MM.1S (cell line): ENCODE measurements at regions not wholly inside any gene's neighbourhood (a gene's known extent, or its start where the extent isn't known, plus 50 kb on each side); places are given as distances from the start of the nearest gene placed in this dataset.
"Not testable (repeated sequence)": the region's sequence is repeated elsewhere in the genome, so short reads cannot be mapped to it uniquely, and the experiment has no call there.

ENCODE experiments used
- DNase-seq: peaks from one replicate; pipeline ENCODE4 v3.0.0-alpha.2; 2015
- H2AFZ ChIP-seq: fragments of 300-600 bp; sonication (generic); 2 replicates; pipeline ENCODE4 v1.6.0; 2016; ENCODE audit warnings: antibody characterized with exemption, low read length
- H3F3A ChIP-seq: fragments of 300-600 bp; sonication (generic); 2 replicates; pipeline ENCODE4 v1.6.1; 2016; ENCODE audit warnings: mild to moderate bottlenecking, antibody characterized with exemption, low read length, moderate library complexity, mixed read lengths; ENCODE audit not compliant: insufficient read depth
- H3K27ac ChIP-seq: fragments of 300-600 bp; sonication (generic); 2 replicates; pipeline ENCODE4 v1.5.1; 2016; ENCODE audit warnings: mild to moderate bottlenecking, low read length
- H3K27me3 ChIP-seq: fragments of 300-600 bp; sonication (generic); replicated peaks from 2 replicates; pipeline ENCODE4 v1.6.0; 2016; ENCODE audit warnings: low read length; ENCODE audit not compliant: insufficient read depth
- H3K36me3 ChIP-seq: fragments of 300-600 bp; sonication (generic); replicated peaks from 2 replicates; pipeline ENCODE4 v1.6.1; 2016; ENCODE audit warnings: mild to moderate bottlenecking, low read length, mixed read lengths; ENCODE audit not compliant: insufficient read depth
- H3K4me1 ChIP-seq: fragments of 300-600 bp; sonication (generic); 2 replicates; pipeline ENCODE4 v1.6.1; 2016; ENCODE audit warnings: low read length, mixed read lengths
- H3K4me2 ChIP-seq: fragments of 300-600 bp; sonication (generic); 2 replicates; pipeline ENCODE4 v1.6.0; 2016; ENCODE audit warnings: low read depth, low read length
- H3K4me3 ChIP-seq: fragments of 300-600 bp; sonication (generic); 2 replicates; pipeline ENCODE4 v1.5.1; 2016; ENCODE audit warnings: low read length, mixed read lengths
- H3K79me2 ChIP-seq: fragments of 300-600 bp; sonication (generic); 2 replicates; pipeline ENCODE4 v1.6.1; 2016; ENCODE audit warnings: mixed run types, low read length, mixed read lengths
- H3K9ac ChIP-seq: fragments of 300-600 bp; sonication (generic); 2 replicates; pipeline ENCODE4 v1.6.1; 2016; ENCODE audit warnings: low read length, mixed read lengths
- H3K9me2 ChIP-seq: fragments of 300-600 bp; sonication (generic); replicated peaks from 2 replicates; pipeline ENCODE4 v1.6.1; 2016; ENCODE audit warnings: mild to moderate bottlenecking, low read length, mixed read lengths; ENCODE audit not compliant: insufficient read depth
- H3K9me3 ChIP-seq: fragments of 300-600 bp; sonication (generic); replicated peaks from 2 replicates; pipeline ENCODE4 v1.6.1; 2016; ENCODE audit warnings: mild to moderate bottlenecking, low read length, mixed read lengths; ENCODE audit not compliant: insufficient read depth
- H4K20me1 ChIP-seq: fragments of 300-600 bp; sonication (generic); 2 replicates; pipeline ENCODE4 v1.6.1; 2016; ENCODE audit warnings: mild to moderate bottlenecking, low read length, moderate library complexity, mixed read lengths; ENCODE audit not compliant: insufficient read depth

- H3K36me3 ChIP-seq, H4K20me1 ChIP-seq, H3K9me3 ChIP-seq, H3K27ac ChIP-seq, H3K4me2 ChIP-seq, DNase-seq, H2AFZ ChIP-seq, H3K79me2 ChIP-seq, H3K9me2 ChIP-seq, H3F3A ChIP-seq, H3K4me1 ChIP-seq, H3K27me3 ChIP-seq, H3K4me3 ChIP-seq, H3K9ac ChIP-seq: not testable (repeated sequence)
Observed at GRCh38 chr21:10384304-10384861, 137.0 kb upstream of the TPTE start.

GRCh38 chr21:10385202-10385601 is 136.2 kb upstream of the TPTE start:
- not testable (repeated sequence) for H4K20me1 ChIP-seq, H3K9me3 ChIP-seq

GRCh38 chr21:10385898-10386527 is 135.4 kb upstream of the TPTE start:
- H3K4me1 ChIP-seq, H4K20me1 ChIP-seq, H3K36me3 ChIP-seq, H3K9me2 ChIP-seq, DNase-seq, H3K4me3 ChIP-seq, H3K79me2 ChIP-seq, H3K4me2 ChIP-seq, H3K9me3 ChIP-seq, H3K27ac ChIP-seq, H2AFZ ChIP-seq, H3F3A ChIP-seq, H3K27me3 ChIP-seq, H3K9ac ChIP-seq: not testable (repeated sequence)

More at GRCh38 chr21:10385202-10385601, 136.2 kb upstream of the TPTE start:
- not testable (repeated sequence) for H3K27ac ChIP-seq, H3K9me2 ChIP-seq, DNase-seq, H3K36me3 ChIP-seq, H3K4me1 ChIP-seq, H3K9ac ChIP-seq, H3K79me2 ChIP-seq, H3K4me2 ChIP-seq, H3K27me3 ChIP-seq, H3F3A ChIP-seq, H2AFZ ChIP-seq, H3K4me3 ChIP-seq

- H3K27ac ChIP-seq, H3F3A ChIP-seq, H3K79me2 ChIP-seq, H3K4me3 ChIP-seq, H4K20me1 ChIP-seq, H3K9me2 ChIP-seq, H3K36me3 ChIP-seq, H3K4me1 ChIP-seq, H3K9ac ChIP-seq, H2AFZ ChIP-seq, H3K4me2 ChIP-seq, DNase-seq, H3K27me3 ChIP-seq, H3K9me3 ChIP-seq: not testable (repeated sequence)
Observed at GRCh38 chr21:10387692-10388450, 133.5 kb upstream of the TPTE start.

- not testable (repeated sequence) for H3F3A ChIP-seq, H3K9me2 ChIP-seq, H3K4me1 ChIP-seq, H3K9ac ChIP-seq, H3K4me2 ChIP-seq, H4K20me1 ChIP-seq, H3K36me3 ChIP-seq, H3K27ac ChIP-seq, H3K9me3 ChIP-seq, H2AFZ ChIP-seq, H3K79me2 ChIP-seq, H3K27me3 ChIP-seq, DNase-seq, H3K4me3 ChIP-seq
Observed at GRCh38 chr21:10388625-10389024, 132.8 kb upstream of the TPTE start.

- H3K9me3 ChIP-seq, H3K27ac ChIP-seq, H3K9me2 ChIP-seq, H3K36me3 ChIP-seq, DNase-seq, H3F3A ChIP-seq, H3K4me2 ChIP-seq, H3K4me3 ChIP-seq, H2AFZ ChIP-seq, H3K9ac ChIP-seq, H4K20me1 ChIP-seq, H3K27me3 ChIP-seq, H3K4me1 ChIP-seq, H3K79me2 ChIP-seq: not testable (repeated sequence)
Observed at GRCh38 chr21:10392301-10392700, 129.1 kb upstream of the TPTE start.

- not testable (repeated sequence) for H3K9ac ChIP-seq, H3K27ac ChIP-seq, H3K9me2 ChIP-seq, H4K20me1 ChIP-seq, H3K4me1 ChIP-seq, H2AFZ ChIP-seq, H3K27me3 ChIP-seq, H3K9me3 ChIP-seq, H3K36me3 ChIP-seq, H3F3A ChIP-seq, H3K4me3 ChIP-seq, H3K79me2 ChIP-seq, H3K4me2 ChIP-seq, DNase-seq
Observed at GRCh38 chr21:10395963-10396362, 125.4 kb upstream of the TPTE start.

GRCh38 chr21:10397495-10397915 is 123.9 kb upstream of the TPTE start:
- not testable (repeated sequence) for DNase-seq, H3K4me1 ChIP-seq, H3K9me2 ChIP-seq, H3K9me3 ChIP-seq, H2AFZ ChIP-seq, H3K4me2 ChIP-seq, H3K36me3 ChIP-seq, H3K27ac ChIP-seq, H3K79me2 ChIP-seq, H3K9ac ChIP-seq, H3K27me3 ChIP-seq, H3K4me3 ChIP-seq, H3F3A ChIP-seq, H4K20me1 ChIP-seq
